Pulmonary artery endothelial cell (primary cell): ENCODE measurements at regions not wholly inside any gene's neighbourhood (a gene's known extent, or its start where the extent isn't known, plus 50 kb on each side); places are given as distances from the start of the nearest gene placed in this dataset.
"Not testable (repeated sequence)": the region's sequence is repeated elsewhere in the genome, so short reads cannot be mapped to it uniquely, and the experiment has no call there.

ENCODE experiments used
- DNase-seq: peaks from one replicate; pipeline ENCODE4 v3.0.0-alpha.2; 2011; ENCODE audit warnings: low read depth, low spot score

- not testable (repeated sequence) for DNase-seq
Observed at GRCh38 chr5:119299242-119299614, 56.6 kb upstream of the TNFAIP8 start.

- DNase-seq = not testable (repeated sequence)
Observed at GRCh38 chr5:119299615-119300310, 56.1 kb upstream of the TNFAIP8 start.

GRCh38 chr5:119300311-119300670 lies 55.5 kb upstream of the TNFAIP8 start:
- no peak for DNase-seq

DNA sequence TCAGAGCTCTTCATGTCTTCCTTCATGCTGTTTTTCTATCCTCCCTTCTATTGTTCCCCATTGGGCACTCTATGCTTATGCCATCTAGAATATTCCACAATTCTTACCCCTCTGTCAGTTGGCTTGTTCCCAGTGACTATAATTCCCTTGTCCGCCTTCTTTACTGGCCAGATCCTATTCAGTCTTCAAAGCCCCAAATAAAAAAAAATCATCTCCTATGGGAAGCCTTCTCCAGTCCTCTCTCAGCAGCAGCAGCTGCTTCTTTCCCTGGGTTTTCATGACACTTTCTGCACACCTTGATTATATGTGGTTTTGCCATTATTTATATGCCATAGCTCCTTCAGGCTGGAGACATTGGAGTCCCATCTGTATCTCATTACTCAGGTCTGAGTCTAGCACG lies 54.6 kb upstream of the TNFAIP8 start:
- no peak for DNase-seq

DNA sequence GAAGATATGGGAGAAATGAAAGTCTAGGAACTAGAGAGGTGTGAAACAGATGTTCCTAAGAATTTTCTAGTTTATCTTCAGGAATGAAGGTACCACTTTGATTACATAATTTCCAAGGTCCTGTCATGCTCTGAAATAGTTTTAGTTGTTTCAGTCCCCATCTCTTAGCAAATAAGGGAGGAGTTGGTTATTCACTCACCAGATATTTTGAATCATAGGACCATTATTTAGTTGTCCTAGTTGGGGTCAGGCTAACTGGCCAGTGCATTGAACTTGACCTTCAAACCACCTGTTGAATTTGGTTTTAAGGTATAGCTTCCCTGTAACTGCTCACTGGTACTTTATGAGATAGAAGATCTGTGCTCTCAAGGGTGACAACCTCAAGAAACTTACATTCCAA lies 53.9 kb upstream of the TNFAIP8 start:
- DNase-seq = no peak

- no peak for DNase-seq
Observed at GRCh38 chr5:119302449-119302848, 53.4 kb upstream of the TNFAIP8 start.

GRCh38 chr5:119302916-119303897 lies 52.6 kb upstream of the TNFAIP8 start:
- DNase-seq = peak; percentile 67

DNA sequence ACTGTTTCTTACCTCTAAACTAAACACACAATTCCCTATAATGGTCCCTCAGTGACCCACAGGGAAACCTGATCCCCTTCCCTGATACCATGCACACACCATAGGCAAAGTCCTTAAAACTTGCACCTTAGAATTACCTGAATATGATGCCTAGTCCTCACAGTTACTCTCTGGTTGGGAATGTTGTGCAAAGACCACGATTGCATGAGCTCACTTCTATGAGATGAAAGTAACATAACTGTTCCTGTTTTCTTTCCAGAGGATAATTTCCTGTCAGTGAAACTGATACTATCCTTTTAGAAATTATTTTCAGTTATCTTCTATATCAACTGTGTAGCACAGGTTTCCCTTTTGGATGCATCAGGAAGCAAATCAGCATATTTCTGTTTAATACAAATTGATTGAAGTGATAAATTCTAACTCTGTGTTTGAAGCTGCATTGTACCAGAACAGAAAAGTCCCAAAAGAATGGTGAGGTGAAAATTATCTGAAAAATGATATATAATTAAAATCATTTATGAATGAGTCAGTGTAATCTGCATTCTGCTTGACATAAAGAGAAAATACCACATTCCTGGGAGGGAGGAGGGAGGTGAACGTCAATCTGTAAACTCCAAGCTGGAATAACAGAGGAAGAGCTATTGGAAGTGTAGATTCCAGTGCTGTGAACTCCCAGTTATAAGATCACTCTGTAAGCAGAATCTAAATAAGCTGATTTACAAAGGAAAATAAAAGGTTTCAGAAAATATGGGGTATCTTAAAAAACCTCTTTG lies 51.2 kb upstream of the TNFAIP8 start:
- DNase-seq = no peak
